ENCODE measurements at regions not wholly inside any gene's neighbourhood (a gene's known extent, or its start where the extent isn't known, plus 50 kb on each side); places are given as distances from the start of the nearest gene placed in this dataset.

GRCh38 chr9:87830446-87830845, 52.2 kb upstream of the SPATA31E1 start:
- Mint-ChIP-seq H3K4me1 (ENCODE audit: low read depth) (no peaks in the 10 kb centered on the region), H3K4me3 (no peak overlapping the region), H3K9me3 (no peaks in the 10 kb centered on the region), H3K36me3 (ENCODE audit: low read depth) (no peaks in the 10 kb centered on the region), H3K27ac (no peak overlapping the region), H3K27me3 (no peaks in the 10 kb centered on the region)
- no peaks in the 10 kb centered on the region for H3K4me1 ChIP-seq (ENCODE audit: insufficient read depth, low read length)
- ATAC-seq (ENCODE audit: poor library complexity) (no peak), DNase-seq (no peak)
- no peaks in the 10 kb centered on the region for H3K36me3 ChIP-seq (ENCODE audit: insufficient read depth, low read length)
- CTCF ChIA-PET: no interaction called here
- H3K27me3 ChIP-seq (ENCODE audit: control insufficient read depth in 1 of 2, insufficient read depth in 2 of 2, low read length in 2 of 2): peaks cover 0 to 3% of the 10 kb centered on the region in 2 experiments
- no peak for TF ChIP-seq CTCF (IDR thresholded peaks at IDR 0.05)
- no peak overlapping the region for H3K4me3 ChIP-seq (ENCODE audit: low read length)
- H3K27ac ChIP-seq (ENCODE audit: low read depth in 1 of 2, low read length in 2 of 2): no peak overlapping the region
- POLR2A ChIA-PET: no interaction called here
- intact Hi-C loops (cut with DNase I, micrococcal nuclease): no loop called here
- H3K9me3 ChIP-seq (ENCODE audit: control insufficient read depth in 1 of 2, insufficient read depth in 1 of 2, low read length in 2 of 2): no peaks in the 10 kb centered on the region

- peaks cover 0 to 3% of the 10 kb centered on the region in 2 experiments for H3K27me3 ChIP-seq (ENCODE audit: control insufficient read depth in 1 of 2, insufficient read depth in 2 of 2, low read length in 2 of 2)
- POLR2A ChIA-PET: no interaction called here
Observed at GRCh38 chr9:87831159-87831558, 51.5 kb upstream of the SPATA31E1 start.

More at GRCh38 chr9:87831159-87831558, 51.5 kb upstream of the SPATA31E1 start:
- ATAC-seq (ENCODE audit: poor library complexity) (no peak), DNase-seq (no peak)
- Mint-ChIP-seq H3K27me3 (no peaks in the 10 kb centered on the region), H3K27ac (no peak overlapping the region), H3K4me3 (no peak overlapping the region), H3K36me3 (ENCODE audit: low read depth) (no peaks in the 10 kb centered on the region), H3K9me3 (no peaks in the 10 kb centered on the region), H3K4me1 (ENCODE audit: low read depth) (no peaks in the 10 kb centered on the region)
- TF ChIP-seq CTCF (IDR thresholded peaks at IDR 0.05): no peak
- intact Hi-C loops (cut with DNase I, micrococcal nuclease): no loop called here
- Histone ChIP-seq H3K4me1 (ENCODE audit: insufficient read depth, low read length) (no peaks in the 10 kb centered on the region), H3K9me3 (ENCODE audit: control insufficient read depth in 1 of 2, insufficient read depth in 1 of 2, low read length in 2 of 2) (no peaks in the 10 kb centered on the region), H3K4me3 (ENCODE audit: low read length) (no peak overlapping the region), H3K27ac (ENCODE audit: low read depth in 1 of 2, low read length in 2 of 2) (no peak overlapping the region), H3K36me3 (ENCODE audit: insufficient read depth, low read length) (no peaks in the 10 kb centered on the region)
- CTCF ChIA-PET: no interaction called here

Data from CD4-positive, alpha-beta T cell (primary cell).